ENCODE measurements at regions not wholly inside any gene's neighbourhood (a gene's known extent, or its start where the extent isn't known, plus 50 kb on each side); places are given as distances from the start of the nearest gene placed in this dataset.
"Not testable (repeated sequence)": the region's sequence is repeated elsewhere in the genome, so short reads cannot be mapped to it uniquely, and the experiment has no call there.

DNA sequence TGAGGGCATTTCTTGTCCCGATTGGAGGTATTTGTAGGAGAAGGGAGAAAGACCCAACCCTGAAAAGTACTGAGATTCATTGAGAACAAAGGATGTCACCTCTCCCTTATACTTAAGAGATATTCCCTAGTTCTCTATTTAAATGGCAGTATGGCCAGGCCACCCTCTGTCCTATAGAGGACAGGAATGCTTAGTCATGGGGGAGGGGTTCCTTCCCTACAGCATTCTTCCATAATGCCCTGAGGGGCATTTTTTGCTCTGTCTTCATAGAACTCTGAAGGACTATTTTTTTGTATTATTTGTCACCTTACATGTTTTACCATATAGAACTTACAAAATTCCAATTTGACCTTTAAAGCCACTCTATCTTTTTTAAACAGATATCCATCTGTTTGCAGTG is 176.3 kb downstream of the TMEM161B start:
- no peak for DNase-seq (ENCODE audit: low read depth)

DNA sequence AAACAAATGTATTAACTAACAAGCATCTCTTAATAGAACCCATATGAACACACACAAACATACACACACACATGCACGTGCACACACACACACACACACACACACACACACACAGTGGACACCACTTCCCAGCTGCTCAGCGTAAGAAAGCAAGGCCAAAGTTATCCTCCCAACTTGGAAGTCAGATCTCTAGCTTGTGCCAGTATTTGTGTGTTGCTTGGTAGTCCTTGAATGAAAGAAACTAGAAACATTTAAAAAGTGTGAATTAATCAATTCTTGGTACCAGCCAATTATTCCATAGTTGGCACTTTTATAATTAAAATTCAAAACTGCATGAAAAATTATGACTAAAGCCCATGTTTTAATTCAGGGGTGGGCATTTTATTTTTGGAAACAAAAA is 178.1 kb downstream of the TMEM161B start:
- no peak for DNase-seq (ENCODE audit: low read depth)

DNA sequence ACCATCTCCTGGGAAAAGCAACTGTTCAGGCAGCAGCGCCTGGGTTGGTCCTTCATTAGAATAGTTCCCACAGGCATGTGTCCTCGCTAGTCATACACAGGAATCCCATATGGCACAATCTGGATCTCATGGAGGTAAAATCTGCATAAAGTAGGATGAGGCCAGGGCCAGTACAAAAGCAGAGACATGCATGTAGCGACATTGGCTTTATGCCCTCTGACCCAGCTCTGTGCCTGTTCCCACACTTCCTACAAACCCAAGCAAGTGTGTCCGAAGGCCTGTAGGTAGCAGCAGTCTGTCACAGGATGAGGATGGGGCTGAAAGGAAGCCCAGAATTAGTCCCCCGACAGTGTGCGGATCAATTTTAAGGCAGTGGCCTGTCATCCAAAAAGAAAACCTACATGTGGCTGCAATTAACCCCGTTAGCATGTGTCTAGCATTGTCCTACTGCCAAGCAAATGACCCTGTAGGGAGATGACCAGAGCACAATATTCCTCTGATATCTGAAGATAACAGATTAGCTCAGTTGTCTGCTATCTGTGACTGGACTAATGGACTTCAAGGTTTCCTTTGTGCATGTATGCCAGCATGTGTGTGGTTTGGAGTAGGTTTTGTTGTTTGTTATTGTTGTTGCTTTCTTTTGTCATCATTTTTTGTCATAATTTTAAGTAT is 178.8 kb downstream of the TMEM161B start:
- no peak for DNase-seq (ENCODE audit: low read depth)

DNA sequence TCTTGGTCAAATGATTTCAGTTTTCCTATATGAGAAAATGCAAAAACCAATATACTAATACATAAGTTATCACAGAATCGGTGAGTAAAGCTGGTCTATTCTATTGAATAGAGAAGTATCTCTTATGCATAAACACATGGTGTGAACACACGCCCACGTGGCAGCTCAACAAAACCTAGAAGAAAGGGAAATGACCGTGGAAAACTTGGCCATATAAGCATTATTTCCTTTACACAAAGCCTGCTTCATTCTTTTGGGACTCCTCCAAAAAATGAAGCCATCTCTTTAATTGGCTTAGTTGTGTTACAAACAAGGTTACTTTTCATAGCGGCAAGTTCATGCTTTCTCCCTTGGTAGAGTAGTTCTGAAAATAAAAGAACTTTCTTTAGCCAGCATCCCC is 183.2 kb downstream of the TMEM161B start:
- DNase-seq (ENCODE audit: low read depth) = no peak

DNA sequence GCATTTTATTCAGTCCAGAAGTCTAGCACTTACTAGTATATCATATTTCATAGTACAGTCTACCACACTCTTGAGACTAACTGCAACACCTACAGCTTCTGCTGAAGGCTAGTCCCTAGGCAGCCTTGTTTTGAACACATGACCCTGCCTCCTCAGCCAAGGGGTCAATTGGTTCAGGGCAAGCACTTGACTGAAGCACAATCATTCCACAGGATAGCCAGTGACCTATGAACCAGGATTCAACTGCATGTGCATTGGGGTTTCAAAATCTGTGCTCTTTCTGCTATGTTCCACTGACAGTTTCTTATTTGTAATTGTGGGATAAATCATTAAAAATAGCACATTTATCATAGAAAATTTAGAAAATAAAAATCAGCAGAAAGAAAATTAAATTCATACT is 186.8 kb downstream of the TMEM161B start:
- no peak for DNase-seq (ENCODE audit: low read depth)

DNA sequence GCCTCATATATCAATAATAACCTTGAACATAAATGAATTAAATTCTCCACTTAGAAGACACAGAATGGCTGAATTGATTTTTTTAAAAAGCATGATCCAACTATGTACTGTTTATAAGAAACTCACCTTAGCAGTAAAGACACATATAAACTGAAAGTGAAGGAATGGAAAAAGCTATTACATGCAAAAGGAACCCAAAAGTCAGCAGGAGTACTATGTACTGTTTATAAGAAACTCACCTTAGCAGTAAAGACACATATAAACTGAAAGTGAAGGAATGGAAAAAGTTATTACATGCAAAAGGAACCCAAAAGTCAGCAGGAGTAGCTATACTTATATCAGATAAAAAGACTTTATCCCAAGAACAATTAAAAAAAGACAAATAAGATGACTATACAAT is 204.8 kb downstream of the TMEM161B start:
- no peak for DNase-seq (ENCODE audit: low read depth)

DNA sequence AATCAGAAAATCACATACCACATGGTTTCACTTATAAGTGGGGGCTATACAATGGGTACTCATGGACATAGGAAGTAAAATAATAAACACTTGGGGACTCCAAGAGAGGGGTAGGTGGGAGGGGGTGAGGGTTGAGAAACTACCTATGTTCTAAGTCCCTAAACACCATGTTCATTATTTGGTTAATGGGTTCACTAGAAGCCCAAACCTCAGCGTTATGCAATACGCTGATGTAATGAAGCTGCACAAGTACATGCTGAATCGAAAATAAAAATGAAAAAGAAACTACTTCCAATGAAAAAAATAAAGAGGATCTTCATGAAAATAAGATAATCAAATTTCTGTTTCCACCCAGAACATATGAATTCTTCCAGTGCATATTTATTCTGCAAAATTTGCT is 208.5 kb downstream of the TMEM161B start:
- DNase-seq (ENCODE audit: low read depth) = no peak

DNA sequence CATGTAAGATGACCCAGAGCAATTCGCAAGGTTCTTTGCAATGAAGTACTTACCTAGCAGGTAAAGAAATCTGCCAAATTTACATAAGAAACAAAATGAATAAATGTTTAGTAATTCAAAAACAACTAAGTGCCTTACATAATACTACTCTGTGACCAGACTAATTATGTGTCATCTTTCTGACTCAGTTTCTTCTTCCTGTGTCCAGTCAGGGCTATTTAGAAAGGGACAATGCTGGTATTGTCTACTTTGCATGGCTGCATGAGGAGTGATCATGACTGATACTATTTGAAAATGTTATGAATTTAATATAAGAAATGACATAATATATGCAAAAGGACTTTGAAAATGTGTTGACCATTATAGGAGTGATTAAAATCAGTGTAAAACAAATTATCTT is 210.0 kb downstream of the TMEM161B start:
- no peak for DNase-seq (ENCODE audit: low read depth)

DNA sequence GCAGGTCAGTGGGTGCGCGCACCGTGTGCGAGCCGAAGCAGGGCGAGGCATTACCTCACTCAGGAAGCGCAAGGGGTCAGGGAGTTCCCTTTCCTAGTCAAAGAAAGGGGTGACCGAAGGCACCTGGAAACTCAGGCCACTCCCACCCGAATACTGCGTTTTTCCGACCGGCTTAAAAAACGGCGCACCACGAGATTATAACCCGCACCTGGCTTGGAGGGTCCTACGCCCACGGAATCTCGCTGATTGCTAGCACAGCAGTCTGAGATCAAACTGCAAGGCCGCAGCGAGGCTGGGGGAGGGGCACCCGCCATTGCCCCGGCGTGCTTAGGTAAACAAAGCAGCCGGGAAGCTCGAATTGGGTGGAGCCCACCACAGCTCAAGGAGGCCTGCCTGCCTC is 216.2 kb downstream of the TMEM161B start:
- DNase-seq (ENCODE audit: low read depth) = not testable (repeated sequence)

DNA sequence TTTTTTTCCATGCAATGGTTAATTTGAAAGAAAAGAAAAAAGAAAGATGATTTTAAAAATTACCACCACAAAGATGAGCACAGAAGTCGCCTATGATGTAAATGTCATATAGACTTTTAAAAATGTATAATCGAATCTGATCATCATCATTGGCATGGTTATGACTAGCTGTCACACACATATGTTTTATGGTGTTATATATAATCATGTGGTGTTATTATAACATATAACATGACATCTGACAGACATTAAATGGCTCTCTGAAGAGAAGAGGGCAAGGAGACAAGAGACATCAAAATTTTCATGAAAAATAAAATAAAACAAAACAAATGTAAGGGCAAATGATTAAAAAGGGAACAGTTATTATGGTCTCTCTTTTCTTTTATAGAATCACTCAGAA is 217.5 kb downstream of the TMEM161B start:
- no peak for DNase-seq (ENCODE audit: low read depth)

DNA sequence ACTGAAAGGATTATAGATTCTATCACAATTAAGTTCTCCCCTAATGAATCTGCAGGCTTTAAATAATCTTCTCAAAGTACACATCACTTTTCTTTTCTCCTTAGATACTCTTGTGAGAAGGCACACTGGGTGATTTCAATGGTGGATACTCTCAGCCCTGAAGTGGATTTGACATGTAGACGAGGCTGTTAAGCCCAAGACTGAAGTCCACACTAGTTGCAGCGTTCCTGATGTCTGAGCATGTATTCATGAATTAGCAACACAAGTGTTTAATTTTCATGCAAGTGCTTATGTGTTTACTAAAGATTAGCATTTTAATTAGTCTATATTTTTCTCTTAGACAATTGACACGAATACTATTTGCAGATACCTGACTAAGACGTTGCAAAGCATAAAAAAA is 218.9 kb downstream of the TMEM161B start:
- DNase-seq (ENCODE audit: low read depth) = no peak

DNA sequence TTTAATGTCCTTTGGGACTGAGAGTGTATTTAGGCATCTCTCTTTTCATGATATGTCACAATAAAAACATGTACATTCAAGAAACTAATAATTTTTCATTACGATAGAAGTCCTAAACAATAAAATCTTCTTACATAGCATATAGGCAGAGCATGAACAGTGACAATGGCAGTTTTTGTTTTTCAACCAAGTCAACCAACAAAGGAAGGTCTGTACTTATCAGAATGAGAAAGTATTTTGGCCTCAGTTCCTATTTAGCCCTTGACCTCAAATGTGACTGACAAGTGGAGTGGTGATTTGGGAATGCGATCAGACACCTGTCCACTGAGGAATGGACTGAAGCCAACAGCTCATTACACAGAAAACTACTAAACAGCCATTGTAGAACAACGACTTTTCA is 219.5 kb downstream of the TMEM161B start:
- DNase-seq (ENCODE audit: low read depth) = no peak

DNA sequence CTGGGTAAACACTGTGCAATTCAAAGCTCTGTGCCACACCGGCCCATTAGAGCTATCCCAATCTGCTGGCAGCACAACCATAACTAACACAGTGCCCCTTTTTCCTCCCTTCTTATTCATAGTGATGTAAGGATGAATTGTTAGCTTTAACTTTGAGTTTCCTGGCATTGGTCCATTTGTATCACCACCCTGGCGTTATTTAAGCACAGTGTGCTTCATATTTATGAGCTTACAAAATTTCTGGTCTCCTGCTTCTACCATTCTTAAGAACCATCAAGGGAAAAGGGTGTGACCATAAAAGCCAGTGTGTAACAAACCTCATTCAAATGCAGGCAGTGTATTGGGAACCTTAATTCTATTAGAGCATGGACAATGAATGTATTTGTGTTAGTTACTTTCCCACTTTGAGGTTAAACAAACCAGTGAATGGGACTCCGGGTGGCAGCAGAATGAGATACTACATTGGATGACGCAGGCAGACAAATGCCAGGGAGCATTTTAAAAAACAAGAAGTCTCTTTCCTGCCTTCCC is 222.6 kb downstream of the TMEM161B start:
- no peak for DNase-seq (ENCODE audit: low read depth)

DNA sequence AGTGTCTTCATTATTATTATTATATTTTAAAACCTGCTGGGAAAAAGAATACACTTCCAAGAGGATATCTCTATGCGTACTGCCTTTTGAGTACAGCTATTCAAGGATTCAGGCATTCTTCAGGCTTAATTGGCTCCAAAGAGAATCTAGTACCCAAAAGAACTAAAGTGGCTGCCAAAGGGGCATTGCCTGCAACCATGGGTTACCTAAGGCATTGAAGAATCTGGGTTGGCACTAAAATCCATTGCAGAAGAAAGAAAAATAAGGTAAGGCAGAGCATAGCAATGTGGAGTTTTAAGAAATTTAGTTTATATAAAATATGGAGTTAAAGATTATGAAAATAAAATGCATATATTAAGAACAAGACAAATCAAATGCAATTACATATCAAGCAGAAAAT is 223.5 kb downstream of the TMEM161B start:
- DNase-seq (ENCODE audit: low read depth) = no peak

DNA sequence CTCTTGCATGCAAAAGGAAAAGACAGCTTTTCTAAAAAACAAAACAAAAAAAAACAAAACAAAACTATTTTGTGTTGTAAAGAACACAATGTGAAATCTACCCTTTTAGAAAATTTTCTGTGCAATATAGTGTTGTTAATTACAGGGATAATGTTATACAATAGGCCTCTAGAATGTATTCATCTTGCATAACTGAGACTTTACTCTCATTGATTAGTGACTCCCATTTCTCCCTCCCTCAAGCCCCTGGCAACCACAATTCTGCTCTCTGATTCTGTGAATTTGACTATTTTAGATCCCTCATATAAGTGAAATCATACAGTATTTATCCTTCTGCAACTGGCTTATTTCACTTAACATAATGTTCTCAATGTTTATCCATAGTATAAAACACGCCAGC is 234.1 kb downstream of the TMEM161B start:
- no peak for DNase-seq (ENCODE audit: low read depth)

DNA sequence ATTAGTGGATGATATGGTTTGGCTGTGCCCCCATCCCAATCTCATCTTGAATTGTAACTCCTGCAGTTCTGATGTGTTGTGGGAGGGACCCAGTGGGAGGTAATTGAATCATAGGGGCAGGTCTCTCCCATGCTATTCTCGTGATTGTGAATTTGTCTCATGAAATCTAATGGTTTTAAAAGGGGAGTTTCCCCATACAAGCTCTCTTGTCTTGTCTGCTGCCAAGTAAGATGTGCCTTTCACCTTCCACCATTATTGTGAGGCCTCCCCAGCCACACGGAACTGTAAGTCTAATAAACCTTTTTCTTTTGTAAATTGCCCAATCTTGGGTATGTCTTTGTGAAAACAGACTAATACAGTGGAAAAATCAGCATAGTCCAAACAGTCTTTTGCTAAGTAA is 235.5 kb downstream of the TMEM161B start:
- DNase-seq (ENCODE audit: low read depth) = no peak

DNA sequence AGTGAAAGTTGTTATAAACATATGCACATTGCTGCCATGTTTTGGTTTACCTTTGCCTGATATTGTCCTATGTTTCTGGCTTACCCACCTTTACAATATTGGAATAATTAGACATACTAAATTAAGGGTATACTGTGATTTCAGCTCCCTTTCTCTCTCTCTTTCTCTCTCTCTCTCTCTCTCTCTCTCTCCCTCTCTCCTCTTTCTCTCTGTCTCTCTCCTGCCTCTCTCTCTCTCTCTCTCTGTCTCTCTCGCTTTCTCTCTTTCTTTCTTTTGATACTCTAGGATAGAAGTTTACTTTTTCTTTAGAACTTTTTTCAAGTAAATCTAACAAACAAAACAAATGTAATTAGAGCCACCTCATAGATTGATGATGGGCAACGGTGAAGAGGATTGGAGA is 239.6 kb downstream of the TMEM161B start:
- no peak for DNase-seq (ENCODE audit: low read depth)

DNA sequence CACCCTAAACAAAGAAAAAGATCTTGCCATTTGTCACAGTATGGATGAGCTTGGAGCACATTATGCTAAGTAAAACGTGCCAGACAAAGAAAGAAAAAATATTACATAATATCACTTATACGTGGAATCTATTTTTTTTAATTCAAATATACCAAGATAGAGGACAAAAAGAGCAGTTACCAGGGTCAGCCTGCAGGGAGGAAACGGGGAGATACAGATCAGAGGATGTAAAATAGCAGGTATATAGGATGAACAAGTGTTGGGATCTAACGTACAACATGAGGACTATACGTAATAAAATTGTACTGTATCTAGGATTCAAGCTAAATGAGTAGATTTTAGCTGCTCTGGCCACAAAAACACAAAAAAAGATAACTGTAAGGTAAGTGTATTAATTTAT is 247.5 kb downstream of the TMEM161B start:
- DNase-seq (ENCODE audit: low read depth) = no peak

DNA sequence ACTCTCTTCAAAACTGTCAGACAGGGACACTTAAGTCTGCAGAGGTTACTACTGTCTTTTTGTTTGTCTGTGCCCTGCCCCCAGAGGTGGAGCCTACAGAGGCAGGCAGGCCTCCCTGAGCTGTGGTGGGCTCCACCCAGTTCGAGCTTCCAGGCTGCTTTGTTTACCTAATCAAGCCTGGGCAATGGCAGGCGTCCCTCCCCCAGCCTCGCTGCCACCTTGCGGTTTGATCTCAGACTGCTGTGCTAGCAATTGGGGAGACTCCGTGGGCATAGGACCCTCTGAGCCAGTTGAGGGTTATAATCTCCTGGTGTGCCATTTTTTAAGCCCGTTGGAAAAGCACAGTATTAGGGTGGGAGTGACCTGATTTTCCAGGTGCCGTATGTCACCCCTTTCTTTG is 253.7 kb downstream of the TMEM161B start:
- not testable (repeated sequence) for DNase-seq (ENCODE audit: low read depth)

DNA sequence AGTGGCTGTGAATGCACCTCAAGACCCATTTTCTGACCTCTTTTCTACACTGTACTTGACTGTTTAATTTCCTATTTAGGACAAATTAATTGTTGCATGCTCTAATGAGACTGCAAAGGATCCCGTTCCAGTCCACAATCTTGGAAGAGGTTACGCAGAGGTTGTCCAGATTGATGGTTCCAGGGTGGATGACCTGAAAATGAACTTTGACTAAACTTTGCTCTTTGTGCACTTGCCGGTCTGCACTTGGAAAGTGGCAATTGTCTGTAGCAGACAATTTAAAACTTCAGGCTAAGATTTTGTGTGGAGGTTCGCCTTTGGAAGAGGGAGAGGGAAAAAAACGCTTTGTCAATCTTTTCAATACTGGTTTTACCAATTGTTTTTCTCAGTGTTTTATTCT is 267.8 kb downstream of the TMEM161B start:
- DNase-seq (ENCODE audit: low read depth) = no peak

DNA sequence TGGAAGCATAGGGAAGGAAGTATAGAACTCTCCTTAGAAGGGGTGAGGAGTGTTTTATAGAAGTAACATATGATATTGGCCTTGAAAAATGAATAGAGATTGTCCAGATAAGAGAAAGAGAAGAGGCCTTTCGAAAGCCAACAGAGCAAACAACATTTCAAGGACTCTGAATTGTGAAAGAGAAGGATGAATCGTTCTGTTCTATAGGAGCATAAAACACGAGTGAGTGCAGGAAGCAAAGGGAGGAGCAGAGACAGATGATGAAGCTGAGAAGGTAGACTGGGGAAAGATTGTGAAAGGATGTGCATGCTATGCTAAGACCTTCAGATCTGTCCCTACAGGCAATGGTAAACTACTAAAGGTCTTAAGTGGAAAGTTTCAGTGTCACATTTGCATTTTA is 271.0 kb downstream of the TMEM161B start:
- no peak for DNase-seq (ENCODE audit: low read depth)

DNA sequence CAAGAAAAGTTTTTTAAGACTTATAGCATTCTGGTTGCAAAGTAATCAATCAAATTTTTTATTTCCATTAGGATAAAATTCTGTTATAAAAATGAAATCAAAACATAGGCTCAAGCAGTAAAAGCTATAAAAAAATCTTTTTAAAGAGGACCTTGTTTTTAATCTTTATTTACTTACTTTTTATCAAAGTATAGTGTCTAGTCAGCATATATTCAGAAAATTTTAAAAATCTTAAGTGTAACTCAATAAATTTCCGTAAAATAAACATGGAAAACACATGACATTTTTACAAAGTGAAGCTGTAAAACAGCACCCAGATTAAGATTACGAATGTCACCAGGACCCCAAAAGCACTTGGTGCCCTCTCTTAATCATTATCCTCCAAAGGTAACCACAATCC is 302.4 kb downstream of the TMEM161B start:
- DNase-seq (ENCODE audit: low read depth) = no peak

DNA sequence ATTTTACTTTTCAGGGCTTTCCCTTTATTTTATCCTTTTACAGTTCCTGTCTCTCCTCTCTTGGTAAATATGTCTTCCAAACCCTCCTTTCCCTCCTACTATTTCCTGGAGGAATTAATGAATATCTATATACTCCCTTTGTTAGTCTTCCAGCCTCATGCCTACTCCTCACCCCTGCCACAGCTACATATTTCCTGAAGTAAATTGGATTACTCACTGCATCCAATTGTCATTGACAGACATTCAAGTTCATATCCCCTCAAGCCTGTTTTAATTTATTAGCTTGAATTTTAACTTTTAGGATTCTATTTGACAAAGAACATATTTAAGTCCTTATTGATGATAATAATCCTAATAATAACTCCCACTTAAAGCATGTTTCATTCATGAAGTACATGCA is 314.5 kb downstream of the TMEM161B start:
- no peak for DNase-seq (ENCODE audit: low read depth)

DNA sequence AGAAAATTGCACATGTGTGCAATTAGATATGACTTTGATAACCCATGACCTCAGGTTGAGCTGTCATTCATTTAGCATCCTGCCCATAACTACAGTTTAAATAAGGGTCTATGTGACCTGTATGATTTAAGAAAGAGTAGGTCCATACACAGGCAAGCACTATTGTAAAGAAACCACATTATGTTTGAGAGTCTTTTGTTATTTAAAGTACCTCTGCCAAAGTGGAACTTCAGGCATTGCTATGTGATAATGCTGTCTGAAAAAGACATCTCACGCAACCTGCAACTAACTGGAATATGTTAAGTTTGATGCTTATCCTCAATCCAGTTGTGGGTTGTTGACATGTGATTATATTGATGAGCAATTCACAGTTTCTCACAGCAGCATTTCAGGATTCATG is 317.0 kb downstream of the TMEM161B start:
- no peak for DNase-seq (ENCODE audit: low read depth)
